GM21390 (cell line): ENCODE measurements at regions not wholly inside any gene's neighbourhood (a gene's known extent, or its start where the extent isn't known, plus 50 kb on each side); places are given as distances from the start of the nearest gene placed in this dataset.

Experiments used
- ATAC-seq: cut with Tn5 transposase; IDR thresholded peaks from one replicate; pipeline ENCODE4 v1.9.1; 2021; ENCODE audit not compliant: unreplicated experiment

- no peak for ATAC-seq
These were observed 1451.2 kb downstream of the BRD1 start for GRCh38 chr22:48376428-48376827.

DNA sequence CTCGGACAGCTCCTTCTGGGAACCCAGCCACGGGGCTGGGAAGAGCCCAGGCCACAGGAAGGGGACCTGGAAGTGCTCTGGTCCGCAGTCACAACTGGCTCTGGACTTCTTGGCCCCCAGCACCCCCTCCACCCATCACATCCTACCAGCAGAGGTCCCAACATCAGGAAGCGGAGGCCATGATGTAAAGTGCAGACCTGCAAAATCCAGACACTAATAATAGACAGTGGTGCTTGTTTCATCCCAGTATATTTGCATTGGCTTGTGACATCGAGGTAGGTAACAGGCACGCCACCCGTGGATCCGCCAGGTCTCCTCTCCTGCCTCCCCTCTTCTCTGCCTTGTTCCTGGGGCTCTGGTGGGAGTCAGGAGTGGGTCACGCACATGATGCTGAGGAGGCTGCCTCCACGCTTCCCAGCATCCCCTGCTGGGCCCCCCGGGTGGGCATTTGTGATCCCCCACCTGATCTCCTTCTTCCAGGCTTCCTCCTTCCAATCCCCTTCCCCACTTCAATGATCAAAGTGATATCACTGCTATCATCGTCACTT lies 1454.0 kb downstream of the BRD1 start:
- no peak for ATAC-seq

DNA sequence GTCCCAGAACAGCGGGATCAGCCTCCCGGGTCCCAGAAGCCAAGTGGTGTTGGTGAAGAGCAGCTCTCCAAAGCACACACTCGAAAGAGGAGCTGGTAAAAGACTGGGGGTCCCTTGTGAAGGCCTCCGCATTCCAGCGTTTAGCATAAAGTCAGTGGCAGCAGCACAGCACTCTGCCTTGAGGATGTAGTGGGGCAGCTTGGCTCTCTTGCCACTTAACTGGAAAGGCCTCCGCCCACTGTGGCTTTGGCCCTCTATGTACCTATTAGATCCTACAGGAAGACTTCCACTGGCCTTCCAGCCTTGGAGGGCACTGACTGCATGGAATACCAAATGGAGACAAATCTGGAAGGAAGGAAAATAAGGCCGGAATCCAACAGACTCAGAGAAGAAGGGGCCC lies 1455.3 kb downstream of the BRD1 start:
- ATAC-seq: no peak

GRCh38 chr22:48371391-48371790 lies 1456.3 kb downstream of the BRD1 start:
- ATAC-seq: no peak

DNA sequence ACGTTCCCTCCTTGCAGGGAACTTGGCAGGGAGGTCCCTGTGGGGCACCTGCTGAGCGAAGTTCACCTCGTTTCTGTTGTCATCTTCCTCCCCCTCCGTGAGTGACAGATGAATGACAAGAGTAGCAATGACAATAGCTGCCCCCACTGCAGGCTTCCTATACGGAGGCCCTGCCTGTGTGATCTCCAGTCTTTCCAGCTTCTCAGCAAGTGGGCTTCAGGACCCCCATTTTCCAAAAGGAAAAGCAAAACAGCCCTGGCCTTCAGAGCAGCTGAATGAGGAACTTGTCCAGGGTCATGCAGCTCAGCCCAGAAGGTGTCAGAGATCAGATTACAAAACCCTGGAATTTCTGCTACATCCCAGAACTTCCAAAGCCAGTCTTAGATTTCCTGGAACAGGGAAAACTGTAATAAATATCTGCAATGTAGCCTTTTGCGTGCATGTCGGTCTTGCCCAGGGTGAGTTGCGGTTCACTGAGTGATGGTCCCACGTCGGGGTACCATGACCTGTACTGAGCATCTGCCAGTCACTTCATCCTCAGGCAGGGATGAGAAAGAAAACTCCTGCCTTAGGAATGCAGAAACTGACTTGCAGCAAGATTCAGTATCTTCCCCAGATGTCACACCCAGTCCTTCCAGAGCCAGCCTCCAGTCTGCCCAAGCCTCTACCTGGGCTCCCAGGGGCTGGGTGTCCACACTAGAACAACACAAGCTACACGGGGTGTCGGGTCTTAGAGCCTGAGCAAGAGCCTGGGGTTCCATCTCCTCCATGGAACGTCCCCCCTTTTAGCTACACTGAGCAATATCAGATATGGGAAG lies 1457.0 kb downstream of the BRD1 start:
- ATAC-seq: no peak

DNA sequence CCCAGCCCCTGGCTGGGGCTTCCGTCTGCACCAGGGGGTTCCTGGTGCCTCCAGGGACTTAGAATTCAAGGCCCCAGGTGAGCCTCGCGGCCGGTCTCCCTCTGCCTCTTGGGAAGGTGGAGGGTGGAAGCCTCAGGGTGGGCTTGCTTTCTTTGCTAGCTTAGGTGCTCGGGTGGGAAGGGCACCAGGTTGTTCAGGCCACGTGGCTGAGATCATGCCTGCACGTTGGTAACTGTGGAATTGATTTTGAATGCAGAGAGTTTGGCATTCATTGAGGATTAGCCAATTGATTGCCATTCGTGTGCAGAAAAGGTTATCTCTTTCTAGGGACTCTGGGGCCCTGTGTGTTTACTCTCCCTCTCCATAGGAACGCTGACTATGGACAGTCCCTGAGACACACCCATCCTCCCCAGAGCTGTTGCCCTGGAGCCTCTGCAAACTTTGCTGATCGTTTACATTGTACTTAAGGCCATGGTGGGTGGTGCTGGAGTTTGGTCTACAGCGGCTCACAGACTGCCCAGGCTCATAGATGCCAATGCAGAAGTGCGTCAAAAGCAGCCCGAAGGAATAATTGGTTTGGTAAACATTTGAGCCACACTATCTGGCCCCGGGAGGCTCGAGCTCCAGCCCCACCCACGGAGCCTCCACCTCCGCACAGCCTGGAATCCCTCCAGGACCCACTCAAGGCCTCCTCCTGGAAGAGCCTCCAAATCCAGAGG lies 1457.7 kb downstream of the BRD1 start:
- ATAC-seq: no peak

GRCh38 chr22:48368975-48369525 lies 1458.6 kb downstream of the BRD1 start:
- ATAC-seq: no peak

- ATAC-seq: no peak
These were observed 1459.9 kb downstream of the BRD1 start for GRCh38 chr22:48367731-48368130.

DNA sequence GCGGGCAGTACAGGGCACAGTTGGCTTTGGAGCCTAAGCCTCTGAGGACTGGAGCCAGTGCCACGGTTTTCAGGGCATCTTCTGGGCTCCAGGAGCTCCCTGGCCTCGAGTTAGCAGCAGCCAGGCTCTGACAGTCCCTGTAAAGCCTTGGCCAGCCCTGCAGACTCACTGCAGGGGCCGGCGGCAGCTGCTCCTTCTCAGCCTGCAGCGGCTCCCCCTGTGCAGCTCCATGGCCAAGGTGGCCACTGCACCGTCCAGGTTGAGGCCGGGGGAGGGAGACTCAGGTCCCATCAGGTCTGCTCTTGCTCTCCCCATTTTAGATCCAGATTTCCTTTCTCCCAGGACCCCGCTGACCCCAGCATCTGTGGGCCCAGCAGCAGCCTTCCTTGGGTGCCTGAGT lies 1461.1 kb downstream of the BRD1 start:
- no peak for ATAC-seq

GRCh38 chr22:48366056-48366455 lies 1461.6 kb downstream of the BRD1 start:
- no peak for ATAC-seq

- ATAC-seq: no peak
These were observed 1462.3 kb downstream of the BRD1 start for GRCh38 chr22:48365386-48365785.

GRCh38 chr22:48362721-48363404 lies 1464.8 kb downstream of the BRD1 start:
- no peak for ATAC-seq

- no peak for ATAC-seq
These were observed 1466.5 kb downstream of the BRD1 start for GRCh38 chr22:48361099-48361639.

GRCh38 chr22:48359613-48359965 lies 1468.1 kb downstream of the BRD1 start:
- ATAC-seq: no peak

DNA sequence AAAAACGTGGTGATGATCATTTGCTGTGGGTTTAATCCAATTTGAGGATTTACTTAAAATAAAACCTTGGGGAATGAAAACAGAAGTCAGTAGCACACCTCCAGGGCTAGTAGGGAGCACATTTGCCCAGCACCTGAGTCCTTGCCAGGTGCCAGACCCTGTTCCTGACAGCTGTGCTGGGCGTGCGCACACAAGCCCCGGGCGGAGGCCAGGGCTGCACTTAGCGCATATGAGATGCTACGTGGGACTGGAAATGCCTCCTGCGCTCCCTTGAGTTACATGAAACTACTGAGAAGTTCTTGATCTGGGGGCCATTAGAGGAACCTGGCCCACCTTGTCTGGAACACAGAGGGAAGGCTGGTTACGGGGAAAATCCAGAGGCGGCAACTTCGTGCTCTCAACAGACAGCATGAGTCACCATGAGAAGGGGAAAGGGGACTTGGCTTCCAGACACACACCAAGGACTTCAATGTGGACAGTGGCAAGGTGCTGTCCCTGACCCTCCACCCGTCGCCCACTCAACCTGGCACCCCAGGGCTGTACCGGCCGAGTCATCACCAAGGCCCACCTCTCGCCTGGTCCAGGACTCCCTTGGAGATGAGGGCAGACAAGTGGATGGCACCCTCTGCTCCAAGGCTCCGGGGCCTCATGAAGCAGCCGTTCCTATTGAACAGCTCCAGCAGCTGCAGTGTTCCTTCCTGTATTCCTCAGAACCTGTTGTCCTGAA lies 1468.6 kb downstream of the BRD1 start:
- no peak for ATAC-seq

- ATAC-seq: no peak
These were observed 1469.7 kb downstream of the BRD1 start for GRCh38 chr22:48357961-48358360.

- ATAC-seq: no peak
These were observed 1470.5 kb downstream of the BRD1 start for GRCh38 chr22:48357196-48357595.

DNA sequence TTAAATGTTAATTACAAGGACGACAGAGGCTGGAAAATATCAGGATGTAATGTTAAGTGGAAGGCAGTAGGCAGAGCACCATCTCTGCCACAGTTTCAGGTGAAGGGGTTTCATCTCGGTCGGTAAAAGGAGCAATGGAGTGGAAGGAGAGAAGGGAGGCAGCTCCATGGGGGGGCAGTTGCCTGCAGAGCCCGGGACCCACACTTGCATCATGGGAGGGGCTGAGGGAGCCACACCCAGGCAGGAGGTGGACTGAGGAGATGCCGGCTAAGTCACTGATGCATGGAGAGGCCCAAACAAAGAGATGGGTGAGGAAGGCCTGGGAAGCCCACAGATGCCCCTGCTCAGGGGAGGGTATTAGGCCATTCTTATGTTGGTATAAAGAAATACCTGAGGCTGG lies 1470.9 kb downstream of the BRD1 start:
- ATAC-seq: no peak

DNA sequence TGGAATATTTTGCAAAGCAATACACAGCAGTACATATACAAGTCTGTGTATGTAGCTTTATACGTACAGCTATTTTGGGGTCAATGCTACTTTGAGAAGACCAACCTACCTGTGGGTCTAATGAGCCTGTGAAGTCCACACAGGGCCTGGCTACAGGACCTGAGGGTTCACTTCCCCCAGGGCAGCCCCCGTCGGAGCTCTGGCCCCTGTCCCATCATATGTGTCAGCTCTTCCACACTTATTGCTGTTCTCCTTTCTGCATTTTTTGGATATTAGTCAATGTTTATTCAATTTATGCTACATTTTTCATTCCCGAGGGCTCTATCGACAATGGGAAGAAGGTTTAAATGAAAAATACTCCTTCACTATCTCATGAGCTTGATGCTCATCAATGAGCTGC lies 1473.6 kb downstream of the BRD1 start:
- ATAC-seq: no peak

DNA sequence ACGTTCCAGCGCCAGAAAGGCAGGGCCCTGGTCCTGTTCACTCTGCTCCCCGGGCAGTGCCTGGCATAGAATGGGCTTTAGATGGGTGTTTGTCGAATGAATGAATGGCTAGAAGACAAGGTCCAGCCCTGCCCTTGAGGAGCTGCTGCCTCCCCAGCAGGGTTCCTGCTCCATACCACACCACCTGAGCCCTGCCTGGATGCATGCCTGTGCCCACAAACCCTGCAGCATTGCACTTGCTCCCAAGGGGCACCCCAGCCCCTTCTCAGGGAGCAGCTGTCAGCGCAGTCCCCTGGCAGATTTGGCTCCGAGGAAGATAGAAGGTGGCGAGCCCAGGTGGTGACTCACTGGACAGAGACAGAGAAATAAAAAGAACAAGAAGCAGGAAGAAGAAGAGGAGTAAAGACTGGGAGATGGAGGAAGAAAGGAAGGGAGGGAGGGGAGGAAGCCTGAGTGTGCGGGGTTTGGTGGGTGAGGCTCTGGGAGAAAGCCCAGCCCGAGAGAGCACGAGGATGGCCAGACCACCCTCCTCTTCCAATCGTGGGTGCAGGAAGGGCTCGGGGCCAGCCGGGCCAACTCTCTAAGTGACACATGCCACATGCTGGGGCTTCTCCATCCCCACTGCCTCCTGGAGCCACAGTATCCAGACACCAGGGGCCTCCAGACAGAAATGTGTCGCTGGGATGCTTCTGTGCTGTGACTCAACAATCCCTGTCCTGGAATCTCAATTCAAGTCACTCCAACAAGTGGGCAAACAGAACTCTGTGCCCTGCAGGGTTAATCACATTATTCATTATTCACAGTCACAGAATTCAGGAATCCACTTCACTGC lies 1474.3 kb downstream of the BRD1 start:
- no peak for ATAC-seq
